NCI-H524 treated with DMSO at 0.1 percent for 48 hours (cell line): ENCODE measurements at regions not wholly inside any gene's neighbourhood (a gene's known extent, or its start where the extent isn't known, plus 50 kb on each side); places are given as distances from the start of the nearest gene placed in this dataset.
"Not testable (repeated sequence)": the region's sequence is repeated elsewhere in the genome, so short reads cannot be mapped to it uniquely, and the experiment has no call there.

ENCODE experiments used
- DNase-seq: peaks from one replicate; lab custom pipeline; 2025; lab: John Stamatoyannopoulos, UW

DNA sequence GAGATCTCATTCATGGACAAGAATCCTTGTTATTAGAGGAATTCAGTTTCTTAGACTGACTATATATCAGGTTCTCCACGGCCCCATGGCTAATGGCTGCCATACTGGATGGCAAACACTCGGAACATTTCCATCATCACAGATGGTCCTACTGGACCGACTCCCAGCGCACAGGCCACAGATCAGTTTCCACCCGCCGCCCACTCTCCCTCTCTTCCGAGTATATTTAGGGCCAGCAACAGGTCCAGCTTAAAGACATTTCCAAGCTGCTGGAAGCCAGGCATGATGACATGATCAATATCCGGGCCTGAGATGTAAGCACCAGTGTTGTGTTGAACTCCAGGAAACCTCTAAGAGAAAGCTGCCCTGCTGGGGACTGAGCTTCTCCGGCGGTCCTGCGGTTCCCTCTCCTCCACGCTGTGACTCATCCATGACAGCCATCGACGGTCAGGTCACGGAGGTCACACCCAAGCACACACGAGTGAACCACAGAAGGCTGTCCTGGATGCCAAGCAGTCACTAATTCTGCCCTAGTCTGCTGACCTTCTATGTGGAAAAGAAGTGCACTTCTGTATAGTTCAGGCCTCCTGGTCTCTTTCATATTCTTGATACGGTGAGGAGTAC, 64.4 kb upstream of the LPCAT1 start:
- DNase-seq: not testable (repeated sequence)

GRCh38 chr5:1583081-1583875, 59.5 kb upstream of the LPCAT1 start:
- not testable (repeated sequence) for DNase-seq

- not testable (repeated sequence) for DNase-seq
These were observed 55.6 kb upstream of the LPCAT1 start for GRCh38 chr5:1579389-1579788.

DNA sequence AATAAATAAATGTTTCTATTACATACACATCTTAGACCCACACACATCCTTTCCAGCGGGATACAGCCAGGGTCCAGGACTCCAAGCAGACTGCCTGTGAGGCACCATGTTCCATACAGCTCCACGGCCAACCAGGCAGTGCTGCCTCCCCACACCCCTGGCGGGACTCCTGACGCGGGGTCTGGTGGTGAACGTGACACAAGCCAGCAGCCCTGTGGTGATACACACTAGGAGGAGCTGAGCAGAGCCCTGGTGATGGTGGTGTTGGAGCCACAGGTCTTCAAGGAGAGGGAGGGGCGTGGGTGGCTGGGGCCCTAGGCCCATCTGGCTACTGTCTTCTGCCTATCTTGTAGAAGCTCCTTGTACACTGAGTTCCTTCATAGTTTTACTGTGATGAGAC, 53.1 kb upstream of the LPCAT1 start:
- not testable (repeated sequence) for DNase-seq

- not testable (repeated sequence) for DNase-seq
These were observed 52.4 kb upstream of the LPCAT1 start for GRCh38 chr5:1575991-1576714.

DNA sequence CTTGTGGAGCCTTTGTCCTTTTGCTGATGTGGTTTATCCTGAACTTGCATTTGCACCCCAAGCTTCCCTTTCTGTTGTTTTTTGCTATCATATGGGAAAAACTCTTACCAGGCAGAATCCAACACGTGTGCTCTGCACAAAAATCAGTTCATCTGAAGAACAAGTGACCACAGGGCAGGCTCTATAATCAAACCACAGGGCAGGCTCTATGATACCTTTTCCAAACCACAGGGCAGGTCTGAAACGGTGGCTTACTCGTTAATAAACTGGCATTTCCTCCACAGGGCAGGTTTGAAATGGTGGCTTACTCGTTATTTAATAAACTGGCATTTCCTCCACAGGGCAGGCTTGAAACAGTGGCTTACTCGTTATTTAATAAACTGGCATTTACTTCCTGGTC, 51.7 kb upstream of the LPCAT1 start:
- not testable (repeated sequence) for DNase-seq

- not testable (repeated sequence) for DNase-seq
These were observed 50.2 kb upstream of the LPCAT1 start for GRCh38 chr5:1574023-1574318.

DNA sequence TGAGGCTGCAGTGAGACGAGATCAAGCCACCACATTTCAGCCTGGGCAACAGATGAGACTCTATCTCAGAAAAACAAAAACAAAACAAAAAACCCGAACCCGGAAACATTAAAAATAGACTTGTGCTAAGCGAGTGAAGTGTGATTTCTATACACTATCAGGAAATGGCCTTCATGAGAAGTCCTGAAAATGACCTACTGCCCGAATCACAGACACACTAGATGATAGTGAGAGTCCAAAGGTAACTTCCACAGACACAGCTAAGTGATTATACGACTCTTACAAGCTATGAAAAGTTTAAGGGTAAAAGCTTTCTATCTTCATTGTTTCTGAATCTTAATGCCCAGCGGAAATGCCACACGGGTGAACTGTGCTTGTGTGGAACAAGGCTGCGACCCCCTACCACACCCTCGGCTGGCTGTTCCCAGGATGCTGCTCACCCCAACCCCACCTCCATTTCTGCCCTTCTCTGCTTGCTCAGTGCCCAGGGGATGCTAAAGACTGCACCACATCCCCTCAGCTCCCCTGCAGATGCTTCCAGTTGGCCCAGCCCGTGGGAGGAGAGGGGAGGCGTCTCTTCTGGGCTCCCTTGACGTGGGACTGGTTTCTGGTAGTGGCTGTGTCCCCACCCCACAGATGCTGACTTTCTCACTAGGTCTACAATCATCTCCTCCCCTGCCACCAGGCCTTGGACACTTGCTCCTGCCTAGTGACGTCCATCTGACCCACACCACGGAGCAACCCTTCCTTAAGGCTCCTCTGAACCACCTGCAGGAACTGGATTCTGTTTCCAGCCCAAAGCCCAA, 49.7 kb upstream of the LPCAT1 start:
- DNase-seq: not testable (repeated sequence)
